GM23338 (cell line): ENCODE measurements at regions not wholly inside any gene's neighbourhood (a gene's known extent, or its start where the extent isn't known, plus 50 kb on each side); places are given as distances from the start of the nearest gene placed in this dataset.

Experiments used
- ATAC-seq: fragments of 200-7000 bp; cut with Tn5 transposase; 3 replicates; pipeline ENCODE4 v1.9.1; 2020
- DNase-seq: peaks from one replicate; pipeline ENCODE4 v3.0.0-alpha.2; 2015; ENCODE audit warnings: low spot score
- H2AFZ ChIP-seq: fragments of 200-600 bp; sonication (generic); 2 replicates; pipeline ENCODE4 v1.8.0; 2016; ENCODE audit warnings: antibody characterized with exemption, mild to moderate bottlenecking, moderate library complexity
- H3F3A ChIP-seq: fragments of 200-600 bp; sonication (generic); replicated peaks from 2 replicates; pipeline ENCODE4 v1.8.0; 2017; ENCODE audit warnings: antibody characterized with exemption, mixed run types, low read depth
- H3K27ac ChIP-seq: fragments of 200-600 bp; sonication (generic); 2 replicates; pipeline ENCODE4 v1.6.1; 2016; ENCODE audit warnings: low read depth
- H3K27me3 ChIP-seq: fragments of 200-600 bp; sonication (generic); 2 replicates; pipeline ENCODE4 v1.8.0; 2016; ENCODE audit warnings: mild to moderate bottlenecking, mixed run types, moderate library complexity; ENCODE audit not compliant: insufficient read depth
- H3K36me3 ChIP-seq: fragments of 200-600 bp; sonication (generic); 2 replicates; pipeline ENCODE4 v1.8.0; 2016; ENCODE audit warnings: mild to moderate bottlenecking; ENCODE audit not compliant: insufficient read depth
- H3K4me1 ChIP-seq: fragments of 200-600 bp; sonication (generic); 2 replicates; pipeline ENCODE4 v1.8.0; 2016; ENCODE audit warnings: mild to moderate bottlenecking, moderate library complexity; ENCODE audit not compliant: insufficient read depth
- H3K4me2 ChIP-seq: fragments of 200-600 bp; sonication (generic); 2 replicates; pipeline ENCODE4 v1.7.1; 2017; ENCODE audit warnings: mixed run types
- H3K4me3 ChIP-seq: fragments of 200-600 bp; sonication (generic); 2 replicates; pipeline ENCODE4 v1.6.1; 2016; ENCODE audit warnings: mixed run types
- H3K79me2 ChIP-seq: fragments of 200-600 bp; sonication (generic); replicated peaks from 2 replicates; pipeline ENCODE4 v1.8.0; 2017; ENCODE audit warnings: mild to moderate bottlenecking; ENCODE audit not compliant: insufficient read depth
- H3K9me2 ChIP-seq: fragments of 200-600 bp; sonication (generic); 2 replicates; pipeline ENCODE4 v1.8.0; 2017; ENCODE audit not compliant: insufficient read depth
- H4K20me1 ChIP-seq: fragments of 200-600 bp; sonication (generic); replicated peaks from 2 replicates; pipeline ENCODE4 v1.8.0; 2017; ENCODE audit warnings: mild to moderate bottlenecking; ENCODE audit not compliant: insufficient read depth
- H3K27ac Mint-ChIP-seq: 2 replicates; pipeline ENCODE4 v1.8.0; 2020; ENCODE audit warnings: inconsistent platforms, mild to moderate bottlenecking, moderate library complexity, mixed read lengths
- H3K27me3 Mint-ChIP-seq: 3 replicates; pipeline ENCODE4 v1.8.0; 2022; ENCODE audit warnings: low read depth, mild to moderate bottlenecking, moderate library complexity, mixed read lengths, inconsistent platforms; ENCODE audit not compliant: insufficient read depth, poor library complexity
- H3K36me3 Mint-ChIP-seq: 3 replicates; pipeline ENCODE4 v1.8.0; 2021; ENCODE audit warnings: low read depth, mild to moderate bottlenecking, inconsistent platforms, moderate library complexity, mixed read lengths
- H3K4me1 Mint-ChIP-seq: 3 replicates; pipeline ENCODE4 v1.8.0; 2020; ENCODE audit warnings: mild to moderate bottlenecking, inconsistent platforms, mixed read lengths
- H3K4me3 Mint-ChIP-seq: 3 replicates; pipeline ENCODE4 v1.8.0; 2021; ENCODE audit warnings: moderate library complexity, mild to moderate bottlenecking, inconsistent platforms, mixed read lengths
- H3K9me3 Mint-ChIP-seq: 3 replicates; pipeline ENCODE4 v1.8.0; 2020; ENCODE audit warnings: moderate library complexity, mild to moderate bottlenecking, inconsistent platforms, mixed read lengths
- CTCF ChIP-seq, 2 experiments: fragments of 200-600 bp in 1 of 2; sonication (generic) in 1 of 2; conservative IDR thresholded peaks; 2 replicates each; pipeline versions ENCODE4 v1.5.1 to v1.6.1; 2016 to 2017; ENCODE audit warnings: antibody characterized with exemption in 2 of 2, low read depth in 2 of 2, mild to moderate bottlenecking in 2 of 2, moderate library complexity in 1 of 2
- EZH2phosphoT487 ChIP-seq: fragments of 200-600 bp; sonication (generic); IDR thresholded peaks from one replicate; pipeline ENCODE4 v1.8.1; 2018; ENCODE audit warnings: antibody characterized with exemption; ENCODE audit not compliant: unreplicated experiment
- JUNB ChIP-seq: IDR thresholded peaks from one replicate; pipeline ENCODE4 v1.6.1; 2016; ENCODE audit warnings: antibody characterized with exemption; ENCODE audit not compliant: unreplicated experiment
- NANOG ChIP-seq: IDR thresholded peaks from 2 replicates; pipeline ENCODE4 v1.6.1; 2016; ENCODE audit warnings: antibody characterized with exemption, borderline replicate concordance
- POLR2AphosphoS5 ChIP-seq: IDR thresholded peaks from 2 replicates; pipeline ENCODE4 v1.6.1; 2016; ENCODE audit warnings: antibody characterized with exemption, low read depth
- REST ChIP-seq: IDR thresholded peaks from one replicate; pipeline ENCODE4 v1.6.1; 2018; ENCODE audit warnings: antibody characterized with exemption; ENCODE audit not compliant: unreplicated experiment
- STAT1 ChIP-seq: IDR thresholded peaks from one replicate; pipeline ENCODE4 v1.6.1; 2016; ENCODE audit warnings: antibody characterized with exemption; ENCODE audit not compliant: unreplicated experiment
- ZNF114 ChIP-seq: fragments of 250-450 bp; sonication (Bioruptor Pico); IDR thresholded peaks from 2 replicates; pipeline ENCODE4 v1.5.0; 2020; ENCODE audit warnings: mild to moderate bottlenecking, moderate library complexity
- ZNF331 ChIP-seq: fragments of 250-450 bp; sonication (Bioruptor Pico); IDR thresholded peaks from 2 replicates; pipeline ENCODE4 v1.5.0; 2020; ENCODE audit warnings: low read depth, mild to moderate bottlenecking, moderate library complexity
- ZNF462 ChIP-seq: fragments of 250-450 bp; sonication (Bioruptor Pico); IDR thresholded peaks from 2 replicates; pipeline ENCODE4 v1.5.0; 2020; ENCODE audit warnings: mild to moderate bottlenecking, moderate library complexity

GRCh38 chr11:134866981-134867675 lies 455.1 kb upstream of the B3GAT1 start:
- no peaks in the 10 kb centered on the region for H3K79me2 ChIP-seq
- H3F3A ChIP-seq, result no peaks in the 10 kb centered on the region
- Mint-ChIP-seq H3K36me3 (no peaks in the 10 kb centered on the region), H3K4me1 (peaks cover 10% of the 10 kb centered on the region; the same call in 2 of the 3 replicates), H3K27ac (no peak overlapping the region), H3K4me3 (no peak overlapping the region), H3K27me3 (peaks cover 9% of the 10 kb centered on the region), H3K9me3 (no peaks in the 10 kb centered on the region)
- H2AFZ ChIP-seq, result no peak overlapping the region
- H3K27me3 ChIP-seq, result no peaks in the 10 kb centered on the region; the same call in 1 of the 2 replicates
- no peak overlapping the region for H3K27ac ChIP-seq
- no peaks in the 10 kb centered on the region for H3K36me3 ChIP-seq
- no peak overlapping the region for H3K4me3 ChIP-seq
- DNase-seq (no peak), ATAC-seq (no peak)
- H3K4me1 ChIP-seq, result no peaks in the 10 kb centered on the region
- no peak overlapping the region for H3K4me2 ChIP-seq
- H3K9me2 ChIP-seq, result no peaks in the 10 kb centered on the region
- TF ChIP-seq POLR2AphosphoS5 (no peak), JUNB (no peak)
- H4K20me1 ChIP-seq, result no peaks in the 10 kb centered on the region

- no peak overlapping the region for H3K4me3 Mint-ChIP-seq
- peaks cover under 1% of the 10 kb centered on the region; the same call in 1 of the 2 replicates for H3K9me2 ChIP-seq
- peaks cover 9% of the 10 kb centered on the region for H3K27me3 Mint-ChIP-seq
- no peak overlapping the region for H3K4me2 ChIP-seq
- no peaks in the 10 kb centered on the region for H3F3A ChIP-seq
- H3K27ac Mint-ChIP-seq, result no peak overlapping the region
- no peaks in the 10 kb centered on the region for H3K36me3 ChIP-seq
- H4K20me1 ChIP-seq, result no peaks in the 10 kb centered on the region
- no peak for ATAC-seq
- H3K27me3 ChIP-seq, result no peaks in the 10 kb centered on the region; the same call in 1 of the 2 replicates
- no peak overlapping the region for H3K4me3 ChIP-seq
- no peaks in the 10 kb centered on the region for H3K4me1 ChIP-seq
- H3K36me3 Mint-ChIP-seq, result no peaks in the 10 kb centered on the region
- H3K27ac ChIP-seq, result no peak overlapping the region
- H3K79me2 ChIP-seq, result no peaks in the 10 kb centered on the region
- no peak for DNase-seq
- H3K4me1 Mint-ChIP-seq, result peaks cover 10% of the 10 kb centered on the region; the same call in 2 of the 3 replicates
- no peaks in the 10 kb centered on the region for H3K9me3 Mint-ChIP-seq
- no peak overlapping the region for H2AFZ ChIP-seq
- TF ChIP-seq EZH2phosphoT487 (no peak), NANOG (no peak), STAT1 (no peak), ZNF331 (CRISPR knock-in tag) (no peak), REST (no peak), ZNF462 (no peak), JUNB (no peak), POLR2AphosphoS5 (no peak), CTCF (conservative IDR thresholded peaks at IDR 0.05; ENCODE audit: low read depth in 2 of 2) (no peak), ZNF114 (CRISPR knock-in tag) (no peak)
These were observed 454.2 kb upstream of the B3GAT1 start for GRCh38 chr11:134866215-134866614.
